ENCODE measurements at regions not wholly inside any gene's neighbourhood (a gene's known extent, or its start where the extent isn't known, plus 50 kb on each side); places are given as distances from the start of the nearest gene placed in this dataset.

DNA sequence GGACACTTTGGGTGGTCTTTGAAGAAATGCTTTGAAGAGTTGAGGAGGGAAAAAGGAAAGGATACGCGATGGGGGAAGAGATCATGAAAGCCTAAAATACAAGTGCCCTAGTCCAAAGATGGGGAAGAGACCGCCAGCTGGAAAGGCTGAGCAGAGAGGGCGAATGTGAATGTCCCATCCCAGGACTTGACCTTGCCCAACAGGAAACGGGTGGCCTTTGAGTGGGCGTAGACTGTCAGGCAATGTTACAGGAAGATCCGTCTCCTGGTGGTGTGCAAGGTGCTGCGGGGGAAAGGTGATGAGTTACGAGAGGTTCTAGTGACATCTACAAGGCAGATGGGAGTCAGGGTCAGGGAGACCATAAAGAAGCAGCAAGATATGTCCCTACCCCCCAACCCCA lies 55.0 kb upstream of the TBXT start:
- TF ChIP-seq ZNF23 (tag by site-specific recombination; IDR thresholded peaks at IDR 0.05; ENCODE audit: borderline replicate concordance) (no peak), ZNF791 (tag by site-specific recombination; IDR thresholded peaks at IDR 0.05) (no peak), ZNF239 (tag by site-specific recombination; IDR thresholded peaks at IDR 0.05) (no peak), ZNF169 (tag by site-specific recombination; IDR thresholded peaks at IDR 0.05) (no peak), BCL11B (tag by site-specific recombination; IDR thresholded peaks at IDR 0.05; ENCODE audit: low read depth) (no peak), ZNF311 (tag by site-specific recombination; IDR thresholded peaks at IDR 0.05; ENCODE audit: borderline replicate concordance) (no peak), SALL2 (tag by site-specific recombination; IDR thresholded peaks at IDR 0.05; ENCODE audit: borderline replicate concordance) (no peak)
- TF ChIP-seq, protein P1, sequence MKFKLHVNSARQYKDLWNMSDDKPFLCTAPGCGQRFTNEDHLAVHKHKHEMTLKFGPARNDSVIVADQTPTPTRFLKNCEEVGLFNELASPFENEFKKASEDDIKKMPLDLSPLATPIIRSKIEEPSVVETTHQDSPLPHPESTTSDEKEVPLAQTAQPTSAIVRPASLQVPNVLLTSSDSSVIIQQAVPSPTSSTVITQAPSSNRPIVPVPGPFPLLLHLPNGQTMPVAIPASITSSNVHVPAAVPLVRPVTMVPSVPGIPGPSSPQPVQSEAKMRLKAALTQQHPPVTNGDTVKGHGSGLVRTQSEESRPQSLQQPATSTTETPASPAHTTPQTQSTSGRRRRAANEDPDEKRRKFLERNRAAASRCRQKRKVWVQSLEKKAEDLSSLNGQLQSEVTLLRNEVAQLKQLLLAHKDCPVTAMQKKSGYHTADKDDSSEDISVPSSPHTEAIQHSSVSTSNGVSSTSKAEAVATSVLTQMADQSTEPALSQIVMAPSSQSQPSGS (tag by site-specific recombination; IDR thresholded peaks at IDR 0.05; ENCODE audit: low read depth) = no peak
- TF ChIP-seq, protein P2, sequence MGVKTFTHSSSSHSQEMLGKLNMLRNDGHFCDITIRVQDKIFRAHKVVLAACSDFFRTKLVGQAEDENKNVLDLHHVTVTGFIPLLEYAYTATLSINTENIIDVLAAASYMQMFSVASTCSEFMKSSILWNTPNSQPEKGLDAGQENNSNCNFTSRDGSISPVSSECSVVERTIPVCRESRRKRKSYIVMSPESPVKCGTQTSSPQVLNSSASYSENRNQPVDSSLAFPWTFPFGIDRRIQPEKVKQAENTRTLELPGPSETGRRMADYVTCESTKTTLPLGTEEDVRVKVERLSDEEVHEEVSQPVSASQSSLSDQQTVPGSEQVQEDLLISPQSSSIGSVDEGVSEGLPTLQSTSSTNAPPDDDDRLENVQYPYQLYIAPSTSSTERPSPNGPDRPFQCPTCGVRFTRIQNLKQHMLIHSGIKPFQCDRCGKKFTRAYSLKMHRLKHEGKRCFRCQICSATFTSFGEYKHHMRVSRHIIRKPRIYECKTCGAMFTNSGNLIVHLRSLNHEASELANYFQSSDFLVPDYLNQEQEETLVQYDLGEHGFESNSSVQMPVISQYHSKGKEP (tag by site-specific recombination; IDR thresholded peaks at IDR 0.05) = no peak
- TF ChIP-seq, protein P3, sequence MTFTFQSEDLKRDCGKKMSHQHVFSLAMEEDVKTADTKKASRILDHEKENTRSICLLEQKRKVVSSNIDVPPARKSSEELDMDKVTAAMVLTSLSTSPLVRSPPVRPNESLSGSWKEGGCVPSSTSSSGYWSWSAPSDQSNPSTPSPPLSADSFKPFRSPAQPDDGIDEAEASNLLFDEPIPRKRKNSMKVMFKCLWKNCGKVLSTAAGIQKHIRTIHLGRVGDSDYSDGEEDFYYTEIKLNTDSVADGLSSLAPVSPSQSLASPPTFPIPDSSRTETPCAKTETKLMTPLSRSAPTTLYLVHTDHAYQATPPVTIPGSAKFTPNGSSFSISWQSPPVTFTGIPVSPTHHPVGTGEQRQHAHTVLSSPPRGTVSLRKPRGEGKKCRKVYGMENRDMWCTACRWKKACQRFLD (tag by site-specific recombination; IDR thresholded peaks at IDR 0.05) = no peak
- TF ChIP-seq, protein P4, sequence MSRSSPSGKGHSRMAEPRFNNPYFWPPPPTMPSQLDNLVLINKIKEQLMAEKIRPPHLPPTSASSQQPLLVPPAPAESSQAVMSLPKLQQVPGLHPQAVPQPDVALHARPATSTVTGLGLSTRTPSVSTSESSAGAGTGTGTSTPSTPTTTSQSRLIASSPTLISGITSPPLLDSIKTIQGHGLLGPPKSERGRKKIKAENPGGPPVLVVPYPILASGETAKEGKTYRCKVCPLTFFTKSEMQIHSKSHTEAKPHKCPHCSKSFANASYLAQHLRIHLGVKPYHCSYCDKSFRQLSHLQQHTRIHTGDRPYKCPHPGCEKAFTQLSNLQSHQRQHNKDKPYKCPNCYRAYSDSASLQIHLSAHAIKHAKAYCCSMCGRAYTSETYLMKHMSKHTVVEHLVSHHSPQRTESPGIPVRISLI (tag by site-specific recombination; IDR thresholded peaks at IDR 0.05) = no peak
- TF ChIP-seq, protein P5, sequence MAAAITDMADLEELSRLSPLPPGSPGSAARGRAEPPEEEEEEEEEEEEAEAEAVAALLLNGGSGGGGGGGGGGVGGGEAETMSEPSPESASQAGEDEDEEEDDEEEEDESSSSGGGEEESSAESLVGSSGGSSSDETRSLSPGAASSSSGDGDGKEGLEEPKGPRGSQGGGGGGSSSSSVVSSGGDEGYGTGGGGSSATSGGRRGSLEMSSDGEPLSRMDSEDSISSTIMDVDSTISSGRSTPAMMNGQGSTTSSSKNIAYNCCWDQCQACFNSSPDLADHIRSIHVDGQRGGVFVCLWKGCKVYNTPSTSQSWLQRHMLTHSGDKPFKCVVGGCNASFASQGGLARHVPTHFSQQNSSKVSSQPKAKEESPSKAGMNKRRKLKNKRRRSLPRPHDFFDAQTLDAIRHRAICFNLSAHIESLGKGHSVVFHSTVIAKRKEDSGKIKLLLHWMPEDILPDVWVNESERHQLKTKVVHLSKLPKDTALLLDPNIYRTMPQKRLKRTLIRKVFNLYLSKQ (tag by site-specific recombination; IDR thresholded peaks at IDR 0.05; ENCODE audit: borderline replicate concordance) = no peak
- TF ChIP-seq, protein P6, sequence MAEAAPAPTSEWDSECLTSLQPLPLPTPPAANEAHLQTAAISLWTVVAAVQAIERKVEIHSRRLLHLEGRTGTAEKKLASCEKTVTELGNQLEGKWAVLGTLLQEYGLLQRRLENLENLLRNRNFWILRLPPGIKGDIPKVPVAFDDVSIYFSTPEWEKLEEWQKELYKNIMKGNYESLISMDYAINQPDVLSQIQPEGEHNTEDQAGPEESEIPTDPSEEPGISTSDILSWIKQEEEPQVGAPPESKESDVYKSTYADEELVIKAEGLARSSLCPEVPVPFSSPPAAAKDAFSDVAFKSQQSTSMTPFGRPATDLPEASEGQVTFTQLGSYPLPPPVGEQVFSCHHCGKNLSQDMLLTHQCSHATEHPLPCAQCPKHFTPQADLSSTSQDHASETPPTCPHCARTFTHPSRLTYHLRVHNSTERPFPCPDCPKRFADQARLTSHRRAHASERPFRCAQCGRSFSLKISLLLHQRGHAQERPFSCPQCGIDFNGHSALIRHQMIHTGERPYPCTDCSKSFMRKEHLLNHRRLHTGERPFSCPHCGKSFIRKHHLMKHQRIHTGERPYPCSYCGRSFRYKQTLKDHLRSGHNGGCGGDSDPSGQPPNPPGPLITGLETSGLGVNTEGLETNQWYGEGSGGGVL (tag by site-specific recombination; IDR thresholded peaks at IDR 0.05) = no peak
- TF ChIP-seq, protein P7, sequence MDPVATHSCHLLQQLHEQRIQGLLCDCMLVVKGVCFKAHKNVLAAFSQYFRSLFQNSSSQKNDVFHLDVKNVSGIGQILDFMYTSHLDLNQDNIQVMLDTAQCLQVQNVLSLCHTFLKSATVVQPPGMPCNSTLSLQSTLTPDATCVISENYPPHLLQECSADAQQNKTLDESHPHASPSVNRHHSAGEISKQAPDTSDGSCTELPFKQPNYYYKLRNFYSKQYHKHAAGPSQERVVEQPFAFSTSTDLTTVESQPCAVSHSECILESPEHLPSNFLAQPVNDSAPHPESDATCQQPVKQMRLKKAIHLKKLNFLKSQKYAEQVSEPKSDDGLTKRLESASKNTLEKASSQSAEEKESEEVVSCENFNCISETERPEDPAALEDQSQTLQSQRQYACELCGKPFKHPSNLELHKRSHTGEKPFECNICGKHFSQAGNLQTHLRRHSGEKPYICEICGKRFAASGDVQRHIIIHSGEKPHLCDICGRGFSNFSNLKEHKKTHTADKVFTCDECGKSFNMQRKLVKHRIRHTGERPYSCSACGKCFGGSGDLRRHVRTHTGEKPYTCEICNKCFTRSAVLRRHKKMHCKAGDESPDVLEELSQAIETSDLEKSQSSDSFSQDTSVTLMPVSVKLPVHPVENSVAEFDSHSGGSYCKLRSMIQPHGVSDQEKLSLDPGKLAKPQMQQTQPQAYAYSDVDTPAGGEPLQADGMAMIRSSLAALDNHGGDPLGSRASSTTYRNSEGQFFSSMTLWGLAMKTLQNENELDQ (tag by site-specific recombination; IDR thresholded peaks at IDR 0.05; ENCODE audit: low read depth) = no peak
- ChIA-PET POLR2A (no interaction called here), CTCF (interaction anchor here (1.0 kb wide), 1 partner anchor 15 kb away, joined by 4 read pairs; no protein-coding TSS in a partner anchor)
- H3K36me3 ChIP-seq (ENCODE audit: control insufficient read depth in 2 of 2, insufficient read depth in 1 of 2, low read length in 2 of 2) = no peaks in the 10 kb centered on the region
- H3K27ac ChIP-seq (ENCODE audit: extremely low read depth, low read depth, low read length) = no peak overlapping the region
- no peaks in the 10 kb centered on the region for H3K9me3 ChIP-seq (ENCODE audit: control insufficient read depth, insufficient read depth, low read depth, low read length)
- no peaks in the 10 kb centered on the region for H3K4me1 ChIP-seq (ENCODE audit: control insufficient read depth, insufficient read depth, low read length)
- H3K4me3 ChIP-seq (ENCODE audit: low read depth, low read length) = no peak overlapping the region
